Testis (tissue), 2 donors: ENCODE measurements at regions not wholly inside any gene's neighbourhood (a gene's known extent, or its start where the extent isn't known, plus 50 kb on each side); places are given as distances from the start of the nearest gene placed in this dataset.

ENCODE experiments used
- CTCF ChIP-seq, 3 experiments: fragments of 450-650 bp in 2 of 3; fragments of 200-600 bp in 1 of 3; sonication (generic) in 1 of 3; IDR thresholded peaks; one replicate each; pipeline ENCODE4 v1.5.1; 2016 to 2019; ENCODE audit warnings: antibody characterized with exemption in 3 of 3, mild to moderate bottlenecking in 2 of 3, moderate library complexity in 1 of 3
- POLR2A ChIP-seq: fragments of 450-650 bp; IDR thresholded peaks from one replicate; pipeline ENCODE4 v1.6.1; 2017; ENCODE audit warnings: antibody characterized with exemption, mild to moderate bottlenecking, moderate library complexity

- TF ChIP-seq CTCF (IDR thresholded peaks at IDR 0.05): no peak
- no peak for TF ChIP-seq POLR2A
These were observed 853.8 kb downstream of the USP25 start for GRCh38 chr21:16583556-16583955.
